Kidney (tissue), 13 donors: ENCODE measurements at regions not wholly inside any gene's neighbourhood (a gene's known extent, or its start where the extent isn't known, plus 50 kb on each side); places are given as distances from the start of the nearest gene placed in this dataset.

ENCODE experiments used
- DNase-seq, 5 donors: peaks; one replicate each; pipeline ENCODE4 v3.0.0-alpha.2; 2013 to 2020
- FAIRE-seq: peaks from 2 replicates; lab custom pipeline; 2012; peaks lifted over from hg19 to GRCh38; lab: Jason Lieb, UNC
- H3K27ac ChIP-seq, 2 donors: one replicate each; pipeline ENCODE4 v1.7.0; 2013; ENCODE audit warnings: low read depth in 2 of 2, low read length in 2 of 2, inconsistent platforms in 1 of 2
- H3K27me3 ChIP-seq: one replicate; pipeline ENCODE4 v1.7.1; 2013; ENCODE audit warnings: low read length, inconsistent platforms; ENCODE audit not compliant: control insufficient read depth, insufficient read depth
- H3K36me3 ChIP-seq, 3 donors: one replicate each; pipeline versions ENCODE4 v1.7.0 to v1.7.1; 2013; ENCODE audit warnings: low read length in 3 of 3, control low read depth in 1 of 3, inconsistent platforms in 1 of 3; ENCODE audit not compliant: insufficient read depth in 3 of 3, control insufficient read depth in 2 of 3
- H3K4me1 ChIP-seq, 3 donors: one replicate each; pipeline versions ENCODE4 v1.7.0 to v1.7.1; 2013; ENCODE audit warnings: low read length in 3 of 3, inconsistent platforms in 1 of 3, low read depth in 1 of 3; ENCODE audit not compliant: control insufficient read depth in 2 of 3, insufficient read depth in 2 of 3
- H3K4me3 ChIP-seq, 3 donors: one replicate each; pipeline versions ENCODE4 v1.7.0 to v1.8.1; 2013; ENCODE audit warnings: low read length in 3 of 3, control low read depth in 1 of 3, inconsistent platforms in 1 of 3
- H3K9ac ChIP-seq, 3 donors: one replicate each; pipeline versions ENCODE4 v1.7.0 to v1.7.1; 2013; ENCODE audit warnings: low read length in 3 of 3, control low read depth in 1 of 3, inconsistent platforms in 1 of 3
- H3K9me3 ChIP-seq, 3 donors: one replicate each; pipeline versions ENCODE4 v1.7.0 to v1.7.1; 2013; ENCODE audit warnings: low read length in 3 of 3, control low read depth in 1 of 3, inconsistent platforms in 1 of 3; ENCODE audit not compliant: control insufficient read depth in 2 of 3, insufficient read depth in 1 of 3
- intact Hi-C: fragments of 100-400 bp; cut with DNase I; formaldehyde crosslinking; loops from one replicate; pipeline ENCODE4 v1.11.1; 2022
- TF ChIP-seq, protein P1 (sequence below): IDR thresholded peaks from 3 replicates; pipeline ENCODE4 v1.5.1; 2012; ENCODE audit warnings: mild to moderate bottlenecking, moderate library complexity, borderline replicate concordance; ENCODE audit not compliant: insufficient read depth; ENCODE audit errors: extremely low read depth
- donor health status: control.
- donor health status: control.
- donor health status: control.
- donor health status: control.
- donor health status: control.
- donor health status: DM: yes; HTN: yes; CAD: no.
- donor health status: Normal renal cell carcinoma (clear cell type).

DNA sequence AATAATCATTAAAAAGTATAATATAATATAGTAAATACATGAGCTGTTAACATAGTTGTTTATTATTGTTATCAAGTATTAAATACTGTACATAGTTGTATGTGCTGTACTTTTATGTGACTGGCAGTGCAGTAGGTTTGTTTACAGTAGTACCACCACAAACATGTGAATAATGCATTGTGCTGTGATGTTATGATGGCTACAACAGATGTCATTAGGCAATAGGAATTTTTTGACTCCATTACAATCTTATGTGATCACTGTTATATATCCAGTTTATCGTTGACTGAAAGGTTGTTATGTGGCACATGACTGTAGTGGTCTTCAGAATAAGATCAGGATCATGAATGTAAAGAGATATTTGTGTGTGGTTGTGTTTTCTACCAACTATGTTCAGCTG lies 577.8 kb downstream of the JRKL start:
- Histone ChIP-seq H3K4me3 (no peak overlapping the region), H3K36me3 (no peaks in the 10 kb centered on the region), H3K4me1 (no peaks in the 10 kb centered on the region), H3K9ac (no peak overlapping the region), H3K27me3 (no peaks in the 10 kb centered on the region), H3K9me3 (no peaks in the 10 kb centered on the region), H3K27ac (no peak overlapping the region)
- intact Hi-C loops, result no loop called here
- DNase-seq, result no peak
- no peak for FAIRE-seq
- TF ChIP-seq, protein P1, sequence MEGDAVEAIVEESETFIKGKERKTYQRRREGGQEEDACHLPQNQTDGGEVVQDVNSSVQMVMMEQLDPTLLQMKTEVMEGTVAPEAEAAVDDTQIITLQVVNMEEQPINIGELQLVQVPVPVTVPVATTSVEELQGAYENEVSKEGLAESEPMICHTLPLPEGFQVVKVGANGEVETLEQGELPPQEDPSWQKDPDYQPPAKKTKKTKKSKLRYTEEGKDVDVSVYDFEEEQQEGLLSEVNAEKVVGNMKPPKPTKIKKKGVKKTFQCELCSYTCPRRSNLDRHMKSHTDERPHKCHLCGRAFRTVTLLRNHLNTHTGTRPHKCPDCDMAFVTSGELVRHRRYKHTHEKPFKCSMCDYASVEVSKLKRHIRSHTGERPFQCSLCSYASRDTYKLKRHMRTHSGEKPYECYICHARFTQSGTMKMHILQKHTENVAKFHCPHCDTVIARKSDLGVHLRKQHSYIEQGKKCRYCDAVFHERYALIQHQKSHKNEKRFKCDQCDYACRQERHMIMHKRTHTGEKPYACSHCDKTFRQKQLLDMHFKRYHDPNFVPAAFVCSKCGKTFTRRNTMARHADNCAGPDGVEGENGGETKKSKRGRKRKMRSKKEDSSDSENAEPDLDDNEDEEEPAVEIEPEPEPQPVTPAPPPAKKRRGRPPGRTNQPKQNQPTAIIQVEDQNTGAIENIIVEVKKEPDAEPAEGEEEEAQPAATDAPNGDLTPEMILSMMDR, result no peak

DNA sequence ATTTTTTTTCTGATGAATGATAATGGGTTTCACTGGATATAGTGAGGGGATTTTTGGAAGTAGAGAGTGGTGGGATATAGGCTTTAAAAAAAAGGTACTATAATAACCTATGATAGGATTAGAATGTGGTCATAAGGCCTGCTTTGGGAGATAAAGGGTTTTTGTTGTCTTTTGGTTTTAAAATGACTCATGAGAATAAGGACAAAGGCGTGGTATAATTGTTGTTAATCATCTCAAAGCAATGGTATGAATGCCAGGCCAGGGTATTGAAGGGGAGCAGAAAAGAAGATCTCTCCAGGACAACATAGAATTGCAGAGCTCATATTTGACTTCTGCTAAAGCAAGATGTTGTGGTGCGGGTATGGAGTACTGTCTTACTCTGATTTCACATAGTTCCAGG lies 579.4 kb downstream of the JRKL start:
- Histone ChIP-seq H3K27ac (no peak overlapping the region), H3K4me1 (no peaks in the 10 kb centered on the region), H3K9me3 (no peaks in the 10 kb centered on the region), H3K4me3 (no peak overlapping the region), H3K36me3 (no peaks in the 10 kb centered on the region), H3K9ac (no peak overlapping the region), H3K27me3 (no peaks in the 10 kb centered on the region)
- intact Hi-C loops, result no loop called here
- TF ChIP-seq, protein P1, result no peak
- FAIRE-seq (no peak), DNase-seq (no peak)

DNA sequence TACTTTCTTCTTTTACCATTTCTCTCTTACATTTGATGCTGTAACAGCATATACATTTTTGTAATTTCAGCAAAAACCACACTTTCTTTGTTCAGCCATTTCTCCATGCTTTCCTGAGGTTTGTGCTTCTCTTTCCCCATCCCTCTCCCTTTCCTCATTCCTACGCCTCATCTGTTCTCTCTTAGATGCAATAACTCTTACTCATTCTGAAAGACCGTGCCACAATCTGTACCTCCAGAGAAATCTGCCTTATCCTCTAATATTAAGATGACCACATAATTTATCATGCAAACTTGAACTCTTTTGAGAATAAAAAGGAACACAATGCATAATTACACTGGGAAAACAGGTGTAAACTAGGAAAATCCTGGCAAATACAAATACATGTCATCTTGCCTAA lies 588.9 kb downstream of the JRKL start:
- Histone ChIP-seq H3K9me3 (no peaks in the 10 kb centered on the region), H3K4me1 (no peaks in the 10 kb centered on the region), H3K36me3 (no peaks in the 10 kb centered on the region), H3K27me3 (no peaks in the 10 kb centered on the region), H3K27ac (no peak overlapping the region), H3K9ac (no peak overlapping the region), H3K4me3 (no peak overlapping the region)
- TF ChIP-seq, protein P1, result no peak
- intact Hi-C loops, result no loop called here
- DNase-seq (no peak), FAIRE-seq (no peak)

DNA sequence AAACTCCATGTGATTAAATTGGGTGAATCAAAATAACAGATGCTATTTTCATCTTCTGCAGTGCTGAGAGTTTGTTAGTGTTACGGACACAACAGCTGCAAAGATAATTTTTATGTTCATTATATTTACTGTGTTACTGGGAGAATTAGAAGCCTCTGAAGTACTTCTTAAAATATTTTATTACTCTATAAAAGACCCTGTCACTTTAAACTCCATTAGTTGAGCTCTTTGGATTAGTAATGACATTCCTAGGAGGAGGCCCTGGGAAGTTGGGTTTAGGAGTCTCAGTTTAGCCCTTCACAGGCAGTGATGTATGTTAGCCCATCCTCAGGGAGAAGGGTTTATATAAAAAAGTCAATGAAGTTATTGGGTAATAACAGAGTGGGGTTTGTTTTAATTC lies 596.7 kb downstream of the JRKL start:
- TF ChIP-seq, protein P1, result no peak
- peak in 2 of 5 donors; percentile 3 to 36 for DNase-seq
- no peak for FAIRE-seq
- Histone ChIP-seq H3K9ac (no peak overlapping the region), H3K4me3 (no peak overlapping the region), H3K27me3 (no peaks in the 10 kb centered on the region), H3K4me1 (no peaks in the 10 kb centered on the region), H3K27ac (no peak overlapping the region), H3K9me3 (no peaks in the 10 kb centered on the region), H3K36me3 (no peaks in the 10 kb centered on the region)
- intact Hi-C loops, result no loop called here
